Adrenal gland (tissue), 5 donors: ENCODE measurements at regions not wholly inside any gene's neighbourhood (a gene's known extent, or its start where the extent isn't known, plus 50 kb on each side); places are given as distances from the start of the nearest gene placed in this dataset.

Source experiments
- POLR2A ChIP-seq, 2 donors: fragments of 450-650 bp; IDR thresholded peaks; one replicate each; pipeline ENCODE4 v1.6.1; 2017; ENCODE audit warnings: antibody characterized with exemption in 2 of 2, mild to moderate bottlenecking in 2 of 2, moderate library complexity in 1 of 2
- TF ChIP-seq, protein P1 (sequence below), 6 experiments: fragments of 450-650 bp in 4 of 6; fragments of 200-600 bp in 2 of 6; sonication (generic) in 1 of 6; IDR thresholded peaks; 1 replicate in 5 of 6; 2 replicates in 1 of 6; pipeline versions ENCODE4 v1.5.1 to v1.8.0; 2016 to 2021; ENCODE audit warnings: antibody characterized with exemption in 6 of 6, mild to moderate bottlenecking in 2 of 6, moderate library complexity in 1 of 6
- donor health status: DM: no; HTN: no; CAD: no.

DNA sequence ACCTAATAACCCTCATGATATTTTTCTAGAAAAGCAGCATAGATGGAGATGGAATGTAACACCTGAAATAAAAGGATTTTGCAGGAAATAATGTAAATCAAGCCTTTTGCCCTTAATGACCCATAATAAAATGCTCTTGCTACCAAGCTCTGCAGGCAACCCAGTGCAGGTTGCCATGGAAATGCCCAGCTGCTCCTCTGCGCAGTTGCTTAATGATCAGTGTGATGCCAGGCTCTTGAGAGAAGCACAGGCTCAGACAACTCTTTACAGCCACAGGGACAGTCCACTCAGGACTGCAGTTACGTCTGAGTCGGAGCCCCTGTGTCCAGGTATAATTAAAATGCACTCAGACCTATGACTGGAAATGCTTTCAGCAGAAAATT lies 165.5 kb downstream of the LACC1 start:
- TF ChIP-seq, protein P1, sequence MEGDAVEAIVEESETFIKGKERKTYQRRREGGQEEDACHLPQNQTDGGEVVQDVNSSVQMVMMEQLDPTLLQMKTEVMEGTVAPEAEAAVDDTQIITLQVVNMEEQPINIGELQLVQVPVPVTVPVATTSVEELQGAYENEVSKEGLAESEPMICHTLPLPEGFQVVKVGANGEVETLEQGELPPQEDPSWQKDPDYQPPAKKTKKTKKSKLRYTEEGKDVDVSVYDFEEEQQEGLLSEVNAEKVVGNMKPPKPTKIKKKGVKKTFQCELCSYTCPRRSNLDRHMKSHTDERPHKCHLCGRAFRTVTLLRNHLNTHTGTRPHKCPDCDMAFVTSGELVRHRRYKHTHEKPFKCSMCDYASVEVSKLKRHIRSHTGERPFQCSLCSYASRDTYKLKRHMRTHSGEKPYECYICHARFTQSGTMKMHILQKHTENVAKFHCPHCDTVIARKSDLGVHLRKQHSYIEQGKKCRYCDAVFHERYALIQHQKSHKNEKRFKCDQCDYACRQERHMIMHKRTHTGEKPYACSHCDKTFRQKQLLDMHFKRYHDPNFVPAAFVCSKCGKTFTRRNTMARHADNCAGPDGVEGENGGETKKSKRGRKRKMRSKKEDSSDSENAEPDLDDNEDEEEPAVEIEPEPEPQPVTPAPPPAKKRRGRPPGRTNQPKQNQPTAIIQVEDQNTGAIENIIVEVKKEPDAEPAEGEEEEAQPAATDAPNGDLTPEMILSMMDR (IDR thresholded peaks at IDR 0.05), result no peak
- TF ChIP-seq POLR2A (IDR thresholded peaks at IDR 0.05), result no peak
